Osteocyte (in vitro differentiated cells): ENCODE measurements at regions not wholly inside any gene's neighbourhood (a gene's known extent, or its start where the extent isn't known, plus 50 kb on each side); places are given as distances from the start of the nearest gene placed in this dataset.

Experiments
- DNase-seq: peaks from one replicate; pipeline ENCODE4 v3.0.0; 2021; ENCODE audit warnings: mixed read lengths; ENCODE audit not compliant: unreplicated experiment; ENCODE audit errors: extremely low spot score
- H3K27ac Mint-ChIP-seq: one replicate; pipeline ENCODE4 v1.8.0; 2021; ENCODE audit warnings: mild to moderate bottlenecking, mixed read lengths; ENCODE audit not compliant: unreplicated experiment
- H3K27me3 Mint-ChIP-seq: one replicate; pipeline ENCODE4 v1.8.0; 2021; ENCODE audit warnings: mixed read lengths; ENCODE audit not compliant: unreplicated experiment
- H3K36me3 Mint-ChIP-seq: one replicate; pipeline ENCODE4 v1.8.0; 2021; ENCODE audit warnings: mixed read lengths; ENCODE audit not compliant: unreplicated experiment
- H3K4me1 Mint-ChIP-seq: one replicate; pipeline ENCODE4 v1.8.0; 2021; ENCODE audit warnings: mixed read lengths; ENCODE audit not compliant: unreplicated experiment
- H3K4me3 Mint-ChIP-seq: one replicate; pipeline ENCODE4 v1.8.0; 2021; ENCODE audit warnings: mild to moderate bottlenecking, moderate library complexity, mixed read lengths; ENCODE audit not compliant: unreplicated experiment
- H3K9me3 Mint-ChIP-seq: one replicate; pipeline ENCODE4 v1.8.0; 2021; ENCODE audit warnings: mixed read lengths; ENCODE audit not compliant: unreplicated experiment
- TF ChIP-seq, protein P1 (sequence below): fragments of 200-600 bp; sonication (generic); IDR thresholded peaks from 2 replicates; pipeline ENCODE4 v1.5.0; 2021; ENCODE audit warnings: antibody characterized with exemption, mild to moderate bottlenecking, moderate library complexity

DNA sequence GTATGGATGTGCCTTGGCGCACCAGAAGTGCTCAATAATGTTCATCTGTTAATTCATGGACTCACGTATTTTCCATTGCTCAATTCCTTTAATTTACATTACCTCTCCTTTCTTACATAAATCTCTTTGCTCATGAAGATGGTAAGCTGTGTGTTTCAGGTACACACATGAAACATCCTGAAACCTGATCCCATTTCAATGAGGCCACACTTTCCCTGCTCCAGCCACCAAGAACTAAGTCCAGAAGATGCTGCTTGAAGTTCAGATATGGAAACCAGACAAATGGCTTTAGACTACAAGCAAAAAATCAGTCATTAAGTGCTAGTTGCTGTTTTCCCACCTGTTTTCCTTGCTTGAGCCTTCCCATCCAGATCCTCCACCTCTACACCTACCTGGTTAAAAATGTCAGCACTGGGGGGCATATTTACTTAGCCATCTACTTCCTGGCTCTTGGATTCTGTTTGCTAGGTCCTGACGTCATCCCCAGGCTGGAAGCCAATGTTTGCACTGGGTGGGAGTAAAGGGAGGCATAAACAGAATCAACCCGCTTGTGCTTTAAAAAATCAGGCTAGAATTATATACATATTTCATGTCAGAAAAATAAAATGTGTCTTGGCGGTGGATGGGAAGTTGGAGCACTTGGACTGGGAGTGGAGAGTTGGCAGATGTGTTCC, 309.7 kb downstream of the OSR1 start:
- Mint-ChIP-seq H3K4me3 (no peak overlapping the region), H3K27ac (no peak overlapping the region), H3K4me1 (peaks cover 8% of the 10 kb centered on the region), H3K27me3 (no peaks in the 10 kb centered on the region), H3K9me3 (no peaks in the 10 kb centered on the region), H3K36me3 (peaks cover 3% of the 10 kb centered on the region)
- DNase-seq: no peak
- TF ChIP-seq, protein P1, sequence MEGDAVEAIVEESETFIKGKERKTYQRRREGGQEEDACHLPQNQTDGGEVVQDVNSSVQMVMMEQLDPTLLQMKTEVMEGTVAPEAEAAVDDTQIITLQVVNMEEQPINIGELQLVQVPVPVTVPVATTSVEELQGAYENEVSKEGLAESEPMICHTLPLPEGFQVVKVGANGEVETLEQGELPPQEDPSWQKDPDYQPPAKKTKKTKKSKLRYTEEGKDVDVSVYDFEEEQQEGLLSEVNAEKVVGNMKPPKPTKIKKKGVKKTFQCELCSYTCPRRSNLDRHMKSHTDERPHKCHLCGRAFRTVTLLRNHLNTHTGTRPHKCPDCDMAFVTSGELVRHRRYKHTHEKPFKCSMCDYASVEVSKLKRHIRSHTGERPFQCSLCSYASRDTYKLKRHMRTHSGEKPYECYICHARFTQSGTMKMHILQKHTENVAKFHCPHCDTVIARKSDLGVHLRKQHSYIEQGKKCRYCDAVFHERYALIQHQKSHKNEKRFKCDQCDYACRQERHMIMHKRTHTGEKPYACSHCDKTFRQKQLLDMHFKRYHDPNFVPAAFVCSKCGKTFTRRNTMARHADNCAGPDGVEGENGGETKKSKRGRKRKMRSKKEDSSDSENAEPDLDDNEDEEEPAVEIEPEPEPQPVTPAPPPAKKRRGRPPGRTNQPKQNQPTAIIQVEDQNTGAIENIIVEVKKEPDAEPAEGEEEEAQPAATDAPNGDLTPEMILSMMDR: no peak

DNA sequence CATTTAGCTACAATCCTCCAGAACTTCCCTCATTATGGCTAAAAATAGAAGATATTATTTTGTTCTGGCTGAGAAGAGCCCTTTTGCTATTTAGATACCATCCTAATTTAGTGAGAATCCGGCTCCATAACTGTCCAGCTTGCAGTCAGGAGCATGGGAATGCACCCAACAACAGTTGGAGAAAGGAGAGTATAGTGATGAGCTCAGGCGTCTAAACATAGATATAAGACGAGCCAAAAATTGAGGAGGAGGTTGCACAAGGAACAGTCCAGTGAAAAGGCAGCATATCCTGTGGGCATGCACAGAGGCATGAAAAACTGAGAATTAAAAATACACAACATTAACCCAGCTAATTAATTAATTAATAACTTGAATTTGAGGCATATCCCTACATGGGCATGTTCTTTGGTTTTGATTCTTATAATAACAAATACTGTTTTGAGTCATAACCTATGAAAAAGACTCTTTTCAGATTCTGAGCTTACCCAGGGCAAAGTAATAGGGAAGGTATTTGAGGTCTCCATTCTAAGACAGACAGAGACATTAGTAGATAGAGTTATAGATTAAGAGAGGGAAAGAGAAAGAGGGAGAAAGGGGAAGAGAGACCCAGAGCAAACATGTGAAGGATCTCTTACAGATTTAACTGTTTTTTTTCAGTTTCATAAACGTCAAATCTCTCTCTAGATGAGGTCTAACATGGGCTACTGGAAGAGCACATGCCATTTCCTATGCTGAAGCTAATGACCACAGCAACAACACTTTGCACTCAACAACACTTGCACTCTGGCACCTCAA, 311.2 kb downstream of the OSR1 start:
- Mint-ChIP-seq H3K27me3 (no peaks in the 10 kb centered on the region), H3K27ac (no peak overlapping the region)

DNA sequence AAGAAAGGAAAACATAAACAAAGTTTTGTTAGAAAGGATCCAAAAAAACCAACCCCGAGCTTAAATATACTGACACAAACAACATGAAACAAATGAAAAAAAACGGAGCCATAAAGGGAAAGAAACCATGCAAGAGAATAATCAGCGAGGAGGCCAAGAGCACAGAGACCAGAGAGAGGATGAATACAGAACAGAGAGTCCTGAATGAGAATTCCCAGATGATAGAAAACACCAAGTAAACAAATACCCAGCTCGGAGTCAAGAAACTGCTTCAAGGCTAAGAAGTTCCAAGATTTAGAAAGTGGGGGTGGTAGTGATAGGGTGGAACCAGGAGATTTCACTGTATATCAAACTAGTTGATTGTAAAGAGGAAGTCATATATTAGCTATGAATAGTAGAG, 313.3 kb downstream of the OSR1 start:
- H3K27ac Mint-ChIP-seq: no peak overlapping the region
- TF ChIP-seq, protein P1: no peak
- no peak for DNase-seq
- H3K4me1 Mint-ChIP-seq: peaks cover 8% of the 10 kb centered on the region
- H3K27me3 Mint-ChIP-seq: no peaks in the 10 kb centered on the region
- no peaks in the 10 kb centered on the region for H3K36me3 Mint-ChIP-seq
- no peak overlapping the region for H3K4me3 Mint-ChIP-seq
- H3K9me3 Mint-ChIP-seq: no peaks in the 10 kb centered on the region

More for the DNA sequence above, 311.2 kb downstream of the OSR1 start:
- H3K4me3 Mint-ChIP-seq: no peak overlapping the region
- peaks cover 8% of the 10 kb centered on the region for H3K4me1 Mint-ChIP-seq
- TF ChIP-seq, protein P1: no peak
- no peaks in the 10 kb centered on the region for H3K9me3 Mint-ChIP-seq
- peaks cover 3% of the 10 kb centered on the region for H3K36me3 Mint-ChIP-seq
- no peak for DNase-seq

DNA sequence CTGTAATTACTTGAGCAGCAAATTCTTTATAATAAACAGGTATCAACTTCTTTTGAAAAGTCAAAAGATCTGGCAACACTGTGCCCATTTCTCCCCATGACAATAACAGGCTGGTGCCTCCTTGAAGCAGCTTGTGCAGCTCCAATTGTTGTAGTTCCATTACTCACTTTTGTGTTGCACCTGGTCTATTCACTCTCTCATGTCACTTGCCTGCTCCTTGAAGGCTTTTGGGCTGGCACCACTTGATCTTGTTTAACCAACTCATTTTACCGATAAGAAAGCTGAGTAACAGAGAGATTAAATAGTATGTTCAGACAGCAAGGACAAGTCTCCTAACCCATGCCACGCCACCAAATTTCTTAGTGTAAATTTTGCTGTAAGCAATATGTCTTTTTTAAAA, 314.5 kb downstream of the OSR1 start:
- H3K4me1 Mint-ChIP-seq: peaks cover 8% of the 10 kb centered on the region
- TF ChIP-seq, protein P1: no peak
- H3K4me3 Mint-ChIP-seq: no peak overlapping the region
- no peak for DNase-seq
- no peaks in the 10 kb centered on the region for H3K36me3 Mint-ChIP-seq
- H3K27me3 Mint-ChIP-seq: no peaks in the 10 kb centered on the region
- no peaks in the 10 kb centered on the region for H3K9me3 Mint-ChIP-seq
- no peak overlapping the region for H3K27ac Mint-ChIP-seq

DNA sequence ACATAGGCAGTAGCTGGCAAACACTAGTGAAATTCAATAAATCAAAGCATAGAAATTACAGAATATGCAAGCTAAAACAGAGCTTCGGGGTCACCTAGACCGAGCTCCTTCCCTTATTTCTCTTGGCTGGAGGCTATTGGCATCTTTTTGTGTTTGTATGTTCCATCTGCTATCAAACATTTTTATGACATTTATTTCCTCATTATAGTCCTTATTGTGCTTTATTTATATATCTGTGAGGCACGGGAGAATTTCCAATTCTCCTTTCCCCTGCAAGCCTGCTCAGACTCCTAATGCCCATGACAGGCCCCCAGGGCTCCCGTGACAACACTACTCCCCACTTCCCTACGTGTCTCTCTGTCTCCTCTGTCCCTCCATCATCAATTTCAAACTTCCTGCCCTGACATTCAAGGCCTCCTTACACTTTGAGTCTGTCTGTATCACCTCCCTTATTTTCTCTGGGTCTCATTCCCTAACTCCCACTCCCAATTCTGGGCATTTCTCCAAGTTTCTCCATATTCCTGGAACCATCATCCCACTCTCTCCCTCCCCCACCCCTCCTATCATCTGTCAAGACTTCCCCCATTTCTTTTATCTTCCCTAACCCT, 316.9 kb downstream of the OSR1 start:
- Mint-ChIP-seq H3K27ac (no peak overlapping the region), H3K36me3 (no peaks in the 10 kb centered on the region), H3K4me1 (peaks cover 12% of the 10 kb centered on the region), H3K9me3 (no peaks in the 10 kb centered on the region), H3K4me3 (no peak overlapping the region), H3K27me3 (no peaks in the 10 kb centered on the region)
- no peak for DNase-seq
- TF ChIP-seq, protein P1: no peak
